Endodermal cell (in vitro differentiated cells): ENCODE measurements at regions not wholly inside any gene's neighbourhood (a gene's known extent, or its start where the extent isn't known, plus 50 kb on each side); places are given as distances from the start of the nearest gene placed in this dataset.

Experiments used
- DNase-seq: peaks from one replicate; pipeline ENCODE4 v3.0.0-alpha.2; 2017
- H3K27ac ChIP-seq: 2 replicates; pipeline ENCODE4 v1.5.1; 2013; ENCODE audit warnings: mild to moderate bottlenecking, low read depth, low read length, moderate library complexity
- H3K27me3 ChIP-seq: 2 replicates; pipeline ENCODE4 v1.6.1; 2013; ENCODE audit warnings: mild to moderate bottlenecking, low read length, moderate library complexity; ENCODE audit not compliant: insufficient read depth, control insufficient read depth, poor library complexity, severe bottlenecking
- H3K36me3 ChIP-seq: 2 replicates; pipeline ENCODE4 v1.7.0; 2013; ENCODE audit warnings: mild to moderate bottlenecking, low read length, moderate library complexity; ENCODE audit not compliant: control insufficient read depth, insufficient read depth
- H3K4me1 ChIP-seq: one replicate; pipeline ENCODE4 v1.7.0; 2013; ENCODE audit warnings: low read length; ENCODE audit not compliant: control insufficient read depth, insufficient read depth
- H3K4me3 ChIP-seq: 2 replicates; pipeline ENCODE4 v1.5.1; 2013; ENCODE audit warnings: mild to moderate bottlenecking, low read length, moderate library complexity
- H3K9ac ChIP-seq: 2 replicates; pipeline ENCODE4 v1.6.1; 2013; ENCODE audit warnings: mild to moderate bottlenecking, low read length, moderate library complexity; ENCODE audit not compliant: poor library complexity, severe bottlenecking; ENCODE audit errors: extremely low read depth
- H3K9me3 ChIP-seq: 2 replicates; pipeline ENCODE4 v1.6.1; 2013; ENCODE audit warnings: mild to moderate bottlenecking, low read length, moderate library complexity; ENCODE audit not compliant: control insufficient read depth
- H3K27ac Mint-ChIP-seq: 2 replicates; pipeline ENCODE4 v1.8.0; 2020; ENCODE audit warnings: mixed read lengths
- H3K27me3 Mint-ChIP-seq: 2 replicates; pipeline ENCODE4 v1.8.0; 2021; ENCODE audit warnings: mild to moderate bottlenecking, mixed read lengths; ENCODE audit not compliant: insufficient read depth
- H3K36me3 Mint-ChIP-seq: 2 replicates; pipeline ENCODE4 v1.8.0; 2020; ENCODE audit warnings: low read depth, mixed read lengths
- H3K4me1 Mint-ChIP-seq: 2 replicates; pipeline ENCODE4 v1.8.0; 2020; ENCODE audit warnings: mixed read lengths
- H3K4me3 Mint-ChIP-seq: 2 replicates; pipeline ENCODE4 v1.8.0; 2020; ENCODE audit warnings: mild to moderate bottlenecking, moderate library complexity, mixed read lengths
- H3K9me3 Mint-ChIP-seq: 2 replicates; pipeline ENCODE4 v1.8.0; 2020; ENCODE audit warnings: mild to moderate bottlenecking, mixed read lengths
- CTCF ChIP-seq: fragments of 200-600 bp; sonication (generic); conservative IDR thresholded peaks from 2 replicates; pipeline ENCODE4 v1.5.0; 2021; ENCODE audit warnings: antibody characterized with exemption, mild to moderate bottlenecking
- WGBS, 2 experiments: methylation state at CpG; one replicate each; pipeline versions ENCODE4 v1.1.5 to v1.1.7; 2013; ENCODE audit warnings: missing lambda C conversion rate in 2 of 2, mixed read lengths in 1 of 2; ENCODE audit not compliant: insufficient coverage in 1 of 2, insufficient read length in 1 of 2; 5-methylcytosine and 5-hydroxymethylcytosine counted together

GRCh38 chr17:36717088-36717487, 115.7 kb downstream of the MRM1 start:
- no peaks in the 10 kb centered on the region for H3K9me3 Mint-ChIP-seq
- no peak for TF ChIP-seq CTCF
- peaks cover 6% of the 10 kb centered on the region for H3K4me1 ChIP-seq
- H3K9me3 ChIP-seq: no peaks in the 10 kb centered on the region
- H3K36me3 ChIP-seq: no peaks in the 10 kb centered on the region
- no peak overlapping the region for H3K4me3 ChIP-seq
- no peak for DNase-seq
- H3K27me3 ChIP-seq: no peaks in the 10 kb centered on the region
- no peak overlapping the region for H3K4me3 Mint-ChIP-seq
- WGBS, 2 experiments: 90 to 96% methylated on average over 2 of the region's 3 CpGs
- no peaks in the 10 kb centered on the region for H3K27me3 Mint-ChIP-seq
- H3K4me1 Mint-ChIP-seq: peaks cover 10% of the 10 kb centered on the region
- H3K27ac Mint-ChIP-seq: no peak overlapping the region
- no peak overlapping the region for H3K27ac ChIP-seq
- no peak overlapping the region for H3K9ac ChIP-seq
- H3K36me3 Mint-ChIP-seq: no peaks in the 10 kb centered on the region

GRCh38 chr17:36720131-36720530, 118.7 kb downstream of the MRM1 start:
- no peaks in the 10 kb centered on the region for H3K9me3 ChIP-seq
- Mint-ChIP-seq H3K4me3 (no peak overlapping the region), H3K9me3 (no peaks in the 10 kb centered on the region), H3K36me3 (no peaks in the 10 kb centered on the region), H3K27ac (no peak overlapping the region), H3K4me1 (peaks cover 37% of the 10 kb centered on the region), H3K27me3 (no peaks in the 10 kb centered on the region)
- H3K27ac ChIP-seq: no peak overlapping the region
- DNase-seq: no peak
- no peak overlapping the region for H3K4me3 ChIP-seq
- no peak for TF ChIP-seq CTCF
- no peaks in the 10 kb centered on the region for H3K27me3 ChIP-seq
- H3K9ac ChIP-seq: no peak overlapping the region
- H3K36me3 ChIP-seq: no peaks in the 10 kb centered on the region
- 97 to 98% methylated on average over 4 of the region's 4 CpGs for WGBS, 2 experiments
- peaks cover 22% of the 10 kb centered on the region for H3K4me1 ChIP-seq

- no peaks in the 10 kb centered on the region for H3K27me3 ChIP-seq
- WGBS, 2 experiments: 78 to 84% methylated on average over 7 to 8 of the region's 8 CpGs
- peak overlapping the region; percentile 18 for H3K27ac Mint-ChIP-seq
- TF ChIP-seq CTCF: no peak
- H3K9ac ChIP-seq: no peak overlapping the region
- H3K4me3 Mint-ChIP-seq: peak overlapping the region; percentile 51
- H3K9me3 ChIP-seq: no peaks in the 10 kb centered on the region
- no peaks in the 10 kb centered on the region for H3K36me3 ChIP-seq
- H3K27me3 Mint-ChIP-seq: no peaks in the 10 kb centered on the region
- DNase-seq: no peak
- no peak overlapping the region for H3K27ac ChIP-seq
- H3K36me3 Mint-ChIP-seq: no peaks in the 10 kb centered on the region
- H3K9me3 Mint-ChIP-seq: no peaks in the 10 kb centered on the region
- peaks cover 23% of the 10 kb centered on the region for H3K4me1 ChIP-seq
- H3K4me1 Mint-ChIP-seq: peaks cover 46% of the 10 kb centered on the region
- peak overlapping the region; percentile 52 for H3K4me3 ChIP-seq
Observed at GRCh38 chr17:36721560-36722120, 120.3 kb downstream of the MRM1 start.
